Common myeloid progenitor, CD34-positive (primary cell): ENCODE measurements at regions not wholly inside any gene's neighbourhood (a gene's known extent, or its start where the extent isn't known, plus 50 kb on each side); places are given as distances from the start of the nearest gene placed in this dataset.
"Not testable (repeated sequence)": the region's sequence is repeated elsewhere in the genome, so short reads cannot be mapped to it uniquely, and the experiment has no call there.

ENCODE experiments used
- CTCF ChIA-PET: fragments of 350-600 bp; sonication (Branson Sonifier 250); formaldehyde crosslinking; loops from one replicate; lab custom pipeline; 2021; ENCODE audit warnings: antibody characterized with exemption; lab: Charles Lee
- POLR2A ChIA-PET: fragments of 350-600 bp; sonication (Branson Sonifier 250); formaldehyde crosslinking; loops from one replicate; lab custom pipeline; 2021; ENCODE audit warnings: antibody characterized with exemption; lab: Charles Lee
- DNase-seq, 3 donors: peaks; one replicate each; pipeline versions ENCODE4 v3.0.0 to v3.0.0-alpha.2; 2013
- H3K27ac ChIP-seq, 2 experiments: 1 replicate in 1 of 2; 2 replicates in 1 of 2; pipeline ENCODE4 v1.7.0; 2013; ENCODE audit warnings: inconsistent platforms in 2 of 2, low read length in 2 of 2, mild to moderate bottlenecking in 2 of 2, low read depth in 1 of 2, moderate library complexity in 1 of 2; ENCODE audit not compliant: severe bottlenecking in 2 of 2, insufficient read depth in 1 of 2, poor library complexity in 1 of 2
- H3K27me3 ChIP-seq, 5 experiments: replicated peaks in 2 of 5; 1 replicate in 3 of 5; 2 replicates in 2 of 5; pipeline versions ENCODE4 v1.6.1 to v1.7.0; 2013; ENCODE audit warnings: low read length in 4 of 5, mild to moderate bottlenecking in 2 of 5, moderate library complexity in 2 of 5, inconsistent platforms in 1 of 5; ENCODE audit not compliant: insufficient read depth in 5 of 5, control insufficient read depth in 4 of 5
- H3K36me3 ChIP-seq, 4 experiments: 1 replicate in 2 of 4; 2 replicates in 2 of 4; pipeline versions ENCODE4 v1.6.1 to v1.7.0; 2013; ENCODE audit warnings: low read length in 3 of 4, control low read depth in 1 of 4, mild to moderate bottlenecking in 1 of 4; ENCODE audit not compliant: control insufficient read depth in 4 of 4, insufficient read depth in 4 of 4
- H3K4me1 ChIP-seq, 4 experiments: 1 replicate in 3 of 4; 2 replicates in 1 of 4; pipeline versions ENCODE4 v1.6.1 to v1.7.1; 2013; ENCODE audit warnings: low read length in 3 of 4, mild to moderate bottlenecking in 3 of 4, control low read depth in 1 of 4, inconsistent platforms in 1 of 4, moderate library complexity in 1 of 4; ENCODE audit not compliant: control insufficient read depth in 4 of 4, insufficient read depth in 4 of 4; ENCODE audit errors: control extremely low read depth in 1 of 4
- H3K4me3 ChIP-seq, 7 experiments: 1 replicate in 4 of 7; 2 replicates in 3 of 7; pipeline versions ENCODE4 v1.5.1 to v1.7.0; 2013; ENCODE audit warnings: mild to moderate bottlenecking in 7 of 7, low read length in 6 of 7, moderate library complexity in 6 of 7, inconsistent platforms in 2 of 7, low read depth in 2 of 7, control low read depth in 1 of 7; ENCODE audit not compliant: insufficient read depth in 4 of 7, control insufficient read depth in 1 of 7; ENCODE audit errors: extremely low read depth in 1 of 7
- H3K9me3 ChIP-seq, 5 experiments: 1 replicate in 4 of 5; 2 replicates in 1 of 5; pipeline versions ENCODE4 v1.6.1 to v1.7.1; 2013; ENCODE audit warnings: low read length in 4 of 5, mild to moderate bottlenecking in 2 of 5, inconsistent platforms in 1 of 5, low read depth in 1 of 5, moderate library complexity in 1 of 5; ENCODE audit not compliant: control insufficient read depth in 4 of 5, insufficient read depth in 2 of 5; ENCODE audit errors: control extremely low read depth in 1 of 5
- WGBS: methylation state at CpG from one replicate; pipeline ENCODE4 v1.1.5; 2013; ENCODE audit not compliant: insufficient coverage; 5-methylcytosine and 5-hydroxymethylcytosine counted together

- DNase-seq, CTCF ChIA-PET, H3K4me1 ChIP-seq, H3K27me3 ChIP-seq, H3K9me3 ChIP-seq, H3K27ac ChIP-seq, H3K4me3 ChIP-seq, POLR2A ChIA-PET, H3K36me3 ChIP-seq: not testable (repeated sequence)
- WGBS = 83% methylated on average over 2 of the region's 5 CpGs
These were observed 382.6 kb upstream of the TGIF2LX start for GRCh38 chrX:89539150-89539549.

- H3K4me3 ChIP-seq, POLR2A ChIA-PET: not testable (repeated sequence)
These were observed 364.6 kb upstream of the TGIF2LX start for GRCh38 chrX:89557146-89557545.

GRCh38 chrX:89562079-89562478, 359.6 kb upstream of the TGIF2LX start:
- WGBS = no CpG with 5 or more reads among the region's 4 CpGs
- H3K27ac ChIP-seq, DNase-seq, POLR2A ChIA-PET, H3K4me3 ChIP-seq, H3K4me1 ChIP-seq, CTCF ChIA-PET, H3K27me3 ChIP-seq, H3K36me3 ChIP-seq, H3K9me3 ChIP-seq: not testable (repeated sequence)

More at GRCh38 chrX:89557146-89557545, 364.6 kb upstream of the TGIF2LX start:
- H3K4me1 ChIP-seq, H3K9me3 ChIP-seq, H3K27ac ChIP-seq, H3K27me3 ChIP-seq, H3K36me3 ChIP-seq, CTCF ChIA-PET, DNase-seq: not testable (repeated sequence)
- WGBS = 83% methylated on average over 3 of the region's 3 CpGs

- 85% methylated on average over 2 of the region's 6 CpGs for WGBS
- POLR2A ChIA-PET, H3K27ac ChIP-seq, CTCF ChIA-PET, DNase-seq, H3K27me3 ChIP-seq, H3K4me1 ChIP-seq, H3K4me3 ChIP-seq, H3K36me3 ChIP-seq, H3K9me3 ChIP-seq: not testable (repeated sequence)
These were observed 358.6 kb upstream of the TGIF2LX start for GRCh38 chrX:89563107-89563506.

GRCh38 chrX:89567787-89568186, 353.9 kb upstream of the TGIF2LX start:
- CTCF ChIA-PET, POLR2A ChIA-PET, H3K9me3 ChIP-seq, H3K27ac ChIP-seq, H3K4me3 ChIP-seq, DNase-seq, H3K4me1 ChIP-seq, H3K36me3 ChIP-seq, H3K27me3 ChIP-seq: not testable (repeated sequence)

- H3K27me3 ChIP-seq, H3K4me1 ChIP-seq, DNase-seq, H3K4me3 ChIP-seq, H3K9me3 ChIP-seq, H3K27ac ChIP-seq, CTCF ChIA-PET, POLR2A ChIA-PET, H3K36me3 ChIP-seq: not testable (repeated sequence)
- WGBS = 79% methylated on average over 3 of the region's 4 CpGs
These were observed 339.8 kb upstream of the TGIF2LX start for GRCh38 chrX:89581868-89582267.

- H3K27ac ChIP-seq, CTCF ChIA-PET, H3K36me3 ChIP-seq, POLR2A ChIA-PET, H3K4me1 ChIP-seq, DNase-seq, H3K4me3 ChIP-seq, H3K27me3 ChIP-seq, H3K9me3 ChIP-seq: not testable (repeated sequence)
- WGBS = 88% methylated on average over 2 of the region's 2 CpGs
These were observed 289.9 kb upstream of the TGIF2LX start for GRCh38 chrX:89631858-89632257.
